ENCODE measurements at regions not wholly inside any gene's neighbourhood (a gene's known extent, or its start where the extent isn't known, plus 50 kb on each side); places are given as distances from the start of the nearest gene placed in this dataset.
A peak's percentile ranks its signal among the peaks of the same experiment; 100 is the strongest.

- H3K4me2 ChIP-seq (ENCODE audit: low read length), result no peak overlapping the region
- H3K36me3 ChIP-seq (ENCODE audit: insufficient read depth, low read length), result no peaks in the 10 kb centered on the region
- no peak overlapping the region for H2AFZ ChIP-seq (ENCODE audit: low read depth, low read length)
Observed at GRCh38 chr14:101331141-101331525, 230.2 kb upstream of the DIO3 start.

GRCh38 chr14:101331661-101332169 is 229.6 kb upstream of the DIO3 start:
- no peaks in the 10 kb centered on the region for H3K27me3 ChIP-seq (ENCODE audit: insufficient read depth, low read depth, low read length)
- no peaks in the 10 kb centered on the region for H3K79me2 ChIP-seq (replicated peaks; ENCODE audit: insufficient read depth, low read length)
- no peak overlapping the region for H3K9ac ChIP-seq (ENCODE audit: low read length)
- H3K9me3 ChIP-seq (ENCODE audit: low read length), result no peaks in the 10 kb centered on the region
- no peak overlapping the region for H2AFZ ChIP-seq (ENCODE audit: low read depth, low read length)
- no peaks in the 10 kb centered on the region for H3K9me2 ChIP-seq (ENCODE audit: insufficient read depth, low read length)
- no peaks in the 10 kb centered on the region for H3F3A ChIP-seq (ENCODE audit: insufficient read depth, low read length, poor library complexity, severe bottlenecking)
- no peaks in the 10 kb centered on the region for H4K20me1 ChIP-seq (ENCODE audit: insufficient read depth)
- H3K36me3 ChIP-seq (ENCODE audit: insufficient read depth, low read length), result no peaks in the 10 kb centered on the region
- H3K4me3 ChIP-seq (ENCODE audit: low read length), result no peak overlapping the region
- H3K27ac ChIP-seq (ENCODE audit: low read length), result peak overlapping the region; percentile 16
- no peak overlapping the region for H3K4me2 ChIP-seq (ENCODE audit: low read length)
- TF ChIP-seq CTCF (IDR thresholded peaks at IDR 0.05; ENCODE audit: poor library complexity, severe bottlenecking), result no peak
- TF ChIP-seq SMC3 (conservative IDR thresholded peaks at IDR 0.05; ENCODE audit: poor library complexity), result no peak
- TF ChIP-seq RAD21 (conservative IDR thresholded peaks at IDR 0.05), result no peak
- no peak for TF ChIP-seq EZH2 (IDR thresholded peaks at IDR 0.05; ENCODE audit: borderline replicate concordance, insufficient read depth, low read length, poor library complexity, severe bottlenecking)
- TF ChIP-seq EP300 (conservative IDR thresholded peaks at IDR 0.05; ENCODE audit: poor library complexity, severe bottlenecking), result no peak
- TF ChIP-seq POLR2AphosphoS5 (IDR thresholded peaks at IDR 0.05), result no peak
- TF ChIP-seq TAF1 (IDR thresholded peaks at IDR 0.05; ENCODE audit: low read depth), result no peak

More at GRCh38 chr14:101331141-101331525, 230.2 kb upstream of the DIO3 start:
- no peaks in the 10 kb centered on the region for H3K79me2 ChIP-seq (replicated peaks; ENCODE audit: insufficient read depth, low read length)
- H3K9ac ChIP-seq (ENCODE audit: low read length), result no peak overlapping the region
- TF ChIP-seq MXI1 (conservative IDR thresholded peaks at IDR 0.05; ENCODE audit: poor library complexity, severe bottlenecking), result no peak
- TF ChIP-seq SMC3 (conservative IDR thresholded peaks at IDR 0.05; ENCODE audit: poor library complexity), result no peak
- no peak for TF ChIP-seq RAD21 (conservative IDR thresholded peaks at IDR 0.05)
- no peak for TF ChIP-seq CTCF (IDR thresholded peaks at IDR 0.05; ENCODE audit: poor library complexity, severe bottlenecking)
- no peak for TF ChIP-seq TAF1 (IDR thresholded peaks at IDR 0.05; ENCODE audit: low read depth)
- no peak for TF ChIP-seq REST (IDR thresholded peaks at IDR 0.05; ENCODE audit: borderline replicate concordance)
- no peak for TF ChIP-seq EZH2 (IDR thresholded peaks at IDR 0.05; ENCODE audit: borderline replicate concordance, insufficient read depth, low read length, poor library complexity, severe bottlenecking)
- no peak for TF ChIP-seq POLR2AphosphoS5 (IDR thresholded peaks at IDR 0.05)
- no peak for TF ChIP-seq EP300 (conservative IDR thresholded peaks at IDR 0.05; ENCODE audit: poor library complexity, severe bottlenecking)
- peak overlapping the region; percentile 16 for H3K27ac ChIP-seq (ENCODE audit: low read length)
- H3F3A ChIP-seq (ENCODE audit: insufficient read depth, low read length, poor library complexity, severe bottlenecking), result no peaks in the 10 kb centered on the region
- H3K4me3 ChIP-seq (ENCODE audit: low read length), result no peak overlapping the region
- H3K27me3 ChIP-seq (ENCODE audit: insufficient read depth, low read depth, low read length), result no peaks in the 10 kb centered on the region
- H3K9me2 ChIP-seq (ENCODE audit: insufficient read depth, low read length), result no peaks in the 10 kb centered on the region
- H4K20me1 ChIP-seq (ENCODE audit: insufficient read depth), result no peaks in the 10 kb centered on the region
- no peaks in the 10 kb centered on the region for H3K9me3 ChIP-seq (ENCODE audit: low read length)

Measured in neural cell (in vitro differentiated cells).